Epidermal melanocyte (primary cell): ENCODE measurements at regions not wholly inside any gene's neighbourhood (a gene's known extent, or its start where the extent isn't known, plus 50 kb on each side); places are given as distances from the start of the nearest gene placed in this dataset.

Experiments used
- DNase-seq: peaks from one replicate; pipeline ENCODE4 v3.0.0; 2011; ENCODE audit warnings: low spot score; ENCODE audit not compliant: insufficient read length

- DNase-seq, result no peak
These were observed 95.5 kb upstream of the COL8A1 start for GRCh38 chr3:99542767-99543518.

GRCh38 chr3:99541181-99541580 lies 97.2 kb upstream of the COL8A1 start:
- no peak for DNase-seq

GRCh38 chr3:99537416-99537815 lies 101.0 kb upstream of the COL8A1 start:
- no peak for DNase-seq

- DNase-seq, result no peak
These were observed 101.7 kb upstream of the COL8A1 start for GRCh38 chr3:99536555-99537314.

DNA sequence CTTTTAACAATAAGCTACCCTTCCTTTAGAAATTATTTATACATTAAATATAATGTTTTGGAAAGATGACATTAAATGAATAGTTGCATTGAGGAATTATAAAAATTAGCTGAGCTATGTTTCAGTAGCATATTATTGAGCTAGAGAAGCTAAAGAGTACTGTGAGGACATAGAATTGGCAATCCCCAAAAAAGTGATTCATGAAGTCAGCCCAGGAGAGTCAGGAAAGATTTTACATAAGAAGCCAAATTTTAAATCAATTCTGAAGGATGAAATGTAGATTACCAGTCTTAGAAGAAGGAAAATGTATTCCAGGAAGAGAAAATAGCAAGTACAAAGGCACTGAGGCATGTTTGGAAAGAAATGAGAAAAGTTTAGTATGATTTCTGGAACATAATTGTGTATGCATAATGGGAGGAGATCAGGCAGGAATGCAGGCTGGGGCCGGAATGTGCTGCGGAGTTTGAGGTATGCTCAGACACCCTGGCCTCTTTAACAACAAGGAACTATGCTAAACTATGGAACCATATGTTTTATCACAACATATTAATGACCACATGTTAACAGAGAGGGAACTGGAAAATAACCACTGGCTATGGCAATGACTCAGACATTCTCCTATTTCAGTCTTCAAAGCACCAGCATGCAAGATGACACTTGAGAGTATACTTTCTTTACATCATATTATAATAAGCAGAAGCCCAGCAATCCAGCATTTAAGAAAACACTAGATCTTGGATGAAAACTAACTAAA lies 103.3 kb upstream of the COL8A1 start:
- DNase-seq, result no peak

GRCh38 chr3:99532246-99532645 lies 106.1 kb upstream of the COL8A1 start:
- DNase-seq, result peak; percentile 18

DNA sequence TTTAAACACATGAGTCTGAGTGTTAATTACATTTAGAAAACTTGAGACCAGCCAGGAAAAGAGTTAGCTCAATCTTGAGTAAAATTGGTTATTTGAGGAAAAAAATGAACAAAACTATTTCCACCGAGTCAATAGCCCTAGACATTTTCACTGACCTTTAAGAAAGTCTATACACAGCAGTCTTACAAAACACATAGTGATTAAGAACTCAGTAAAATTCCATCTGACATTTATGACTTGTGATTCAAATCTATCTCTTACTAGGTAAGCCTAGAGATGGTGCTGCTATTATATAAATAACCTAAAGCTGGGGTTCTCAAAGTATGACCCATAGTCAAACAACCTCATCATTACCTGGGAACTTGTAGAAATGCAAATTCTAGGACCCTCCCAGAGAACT lies 109.1 kb upstream of the COL8A1 start:
- no peak for DNase-seq

GRCh38 chr3:99526921-99527320 lies 111.5 kb upstream of the COL8A1 start:
- DNase-seq, result no peak

DNA sequence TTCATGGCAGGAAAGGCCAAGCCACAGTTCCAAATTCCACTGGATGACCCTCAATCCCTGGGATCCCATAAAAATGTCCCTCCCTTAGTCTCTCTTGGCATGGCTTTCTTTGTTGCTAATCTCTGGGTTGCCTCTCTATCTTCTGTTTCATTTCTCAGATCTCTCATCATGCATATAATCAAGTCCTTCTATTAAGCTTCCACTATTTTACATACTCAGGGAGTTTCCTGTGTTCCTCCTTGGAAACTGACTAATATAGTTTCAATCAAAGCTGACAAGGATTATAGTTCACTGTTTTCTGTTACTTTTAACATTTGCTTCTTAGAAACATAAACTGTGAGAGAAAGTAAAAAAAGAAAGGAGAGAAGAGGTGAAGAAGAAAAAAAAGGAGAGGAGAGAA lies 113.8 kb upstream of the COL8A1 start:
- DNase-seq, result no peak

GRCh38 chr3:99523431-99524127 lies 114.8 kb upstream of the COL8A1 start:
- DNase-seq, result no peak

DNA sequence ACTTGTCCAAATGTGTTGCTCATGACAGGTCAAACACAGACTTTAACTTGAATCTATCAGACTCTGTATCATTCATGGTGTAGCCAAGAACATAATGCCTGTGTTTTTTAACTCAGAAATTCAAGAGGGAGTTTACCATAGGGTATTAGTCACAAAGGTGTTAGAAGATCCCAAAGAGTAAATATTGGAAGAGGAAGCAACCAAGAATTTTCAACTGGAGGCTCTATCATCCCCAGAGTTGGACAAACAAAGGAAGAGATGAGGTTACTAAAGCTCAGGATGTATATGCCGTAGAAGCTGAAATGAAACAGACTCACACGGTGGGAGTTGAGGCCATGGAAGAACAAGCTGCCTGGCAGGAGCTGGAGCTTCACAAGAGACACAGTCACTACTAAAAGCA lies 116.2 kb upstream of the COL8A1 start:
- DNase-seq, result no peak

DNA sequence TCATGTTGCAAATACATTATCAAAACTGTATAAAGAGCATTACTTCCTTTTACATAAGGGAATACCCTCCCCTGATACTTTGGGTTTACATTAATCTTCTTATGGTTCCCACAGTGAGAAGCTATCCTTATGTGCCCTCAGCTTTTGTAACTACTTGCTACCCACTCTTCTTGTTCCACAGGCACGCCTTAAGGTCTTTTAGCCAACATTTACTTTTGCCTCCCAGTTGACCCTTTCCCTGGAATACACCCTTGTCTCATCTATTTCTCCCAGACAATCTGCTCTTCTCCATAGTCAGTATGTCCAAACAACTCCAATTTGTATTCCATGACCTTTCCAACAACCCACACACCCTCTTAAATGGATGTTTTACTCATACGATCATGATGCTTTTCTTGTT lies 116.8 kb upstream of the COL8A1 start:
- DNase-seq, result no peak

DNA sequence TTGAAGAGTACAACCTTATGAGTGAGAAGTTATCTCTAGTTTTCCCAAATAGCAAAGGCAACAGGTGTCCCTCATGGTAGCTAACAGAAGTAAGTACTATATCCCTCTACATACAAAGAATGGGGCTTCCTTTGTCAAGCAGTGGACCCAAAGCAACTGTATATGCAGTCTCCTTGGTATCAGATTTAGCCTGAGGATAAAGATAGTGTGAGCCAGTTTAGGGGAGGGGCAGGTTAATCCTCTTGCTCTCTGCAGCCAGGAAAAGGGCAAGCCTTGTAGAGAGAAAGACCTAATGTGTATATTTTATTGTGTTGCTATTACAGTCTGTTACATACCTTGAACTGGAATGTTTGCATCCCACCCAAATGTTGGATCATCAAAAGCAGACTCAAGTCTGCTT lies 117.9 kb upstream of the COL8A1 start:
- DNase-seq, result no peak

DNA sequence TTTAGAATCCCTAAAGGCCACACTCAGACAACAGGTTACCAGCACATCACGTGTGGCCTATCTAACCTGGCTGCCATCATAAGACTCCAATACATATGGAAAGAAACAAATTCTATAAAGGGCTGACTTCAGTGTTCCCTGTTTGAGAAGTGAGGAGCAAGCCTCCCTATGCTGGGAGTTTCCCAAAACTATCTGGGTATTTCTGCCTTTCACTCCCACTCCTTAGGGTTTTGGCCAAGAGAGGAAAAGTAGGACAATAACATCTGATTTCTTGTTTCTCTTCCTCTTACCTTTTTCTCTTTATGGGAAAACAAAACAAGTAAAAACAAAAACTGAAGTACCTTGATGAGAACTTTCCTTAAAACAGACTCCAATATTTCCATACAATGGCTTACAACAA lies 121.5 kb upstream of the COL8A1 start:
- no peak for DNase-seq

- no peak for DNase-seq
These were observed 122.5 kb upstream of the COL8A1 start for GRCh38 chr3:99515891-99516290.

DNA sequence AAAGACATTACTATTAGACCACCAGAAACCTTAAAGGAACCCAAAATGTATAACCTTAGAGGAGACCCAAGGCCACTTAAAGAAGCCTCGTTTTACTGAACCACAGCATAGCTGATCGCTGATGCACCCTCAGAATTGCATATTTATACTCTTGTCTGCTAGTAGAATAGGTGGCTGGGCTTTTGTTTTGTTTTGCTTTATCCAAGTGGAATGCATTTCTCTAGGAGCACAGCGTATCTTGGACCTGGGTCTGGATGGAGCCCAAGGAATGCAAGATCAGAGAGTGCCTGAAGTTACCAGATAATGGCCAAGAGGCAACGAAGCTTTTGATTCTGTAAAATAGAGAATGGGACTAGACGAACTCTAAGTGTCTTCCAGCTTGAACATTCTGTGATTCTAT lies 129.2 kb upstream of the COL8A1 start:
- DNase-seq, result no peak

- no peak for DNase-seq
These were observed 130.2 kb upstream of the COL8A1 start for GRCh38 chr3:99508191-99508590.

DNA sequence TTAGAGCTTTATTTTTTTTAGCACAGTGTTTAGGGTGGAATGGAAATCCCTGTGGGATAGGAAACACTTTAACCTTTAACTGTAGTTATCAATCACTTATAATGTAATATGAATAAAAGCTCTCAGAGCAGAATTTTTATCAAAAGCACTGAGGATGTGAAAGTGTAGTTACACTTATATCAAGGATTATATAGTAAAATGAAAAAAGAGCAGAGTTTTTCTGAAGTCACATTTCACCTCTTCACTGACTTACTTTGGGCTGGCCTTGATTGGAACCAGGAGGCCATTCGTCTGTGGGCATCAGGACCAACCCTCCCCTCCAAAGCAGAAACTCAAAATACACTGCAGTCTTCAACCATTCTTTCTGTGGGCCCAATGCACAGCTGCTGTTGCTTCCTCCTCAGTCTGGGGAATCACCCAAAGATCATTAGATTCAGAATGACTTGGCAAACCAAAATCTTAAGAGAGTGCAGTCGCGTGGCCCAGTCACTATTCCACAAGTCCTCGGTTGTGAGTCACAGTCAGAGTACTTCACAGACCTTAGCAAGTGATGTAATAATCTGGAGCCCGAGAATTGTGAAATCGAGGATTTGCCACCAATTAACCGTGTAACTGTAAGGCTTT lies 132.6 kb upstream of the COL8A1 start:
- DNase-seq, result no peak

GRCh38 chr3:99505200-99505599 lies 133.2 kb upstream of the COL8A1 start:
- no peak for DNase-seq

GRCh38 chr3:99504258-99504657 lies 134.1 kb upstream of the COL8A1 start:
- no peak for DNase-seq

DNA sequence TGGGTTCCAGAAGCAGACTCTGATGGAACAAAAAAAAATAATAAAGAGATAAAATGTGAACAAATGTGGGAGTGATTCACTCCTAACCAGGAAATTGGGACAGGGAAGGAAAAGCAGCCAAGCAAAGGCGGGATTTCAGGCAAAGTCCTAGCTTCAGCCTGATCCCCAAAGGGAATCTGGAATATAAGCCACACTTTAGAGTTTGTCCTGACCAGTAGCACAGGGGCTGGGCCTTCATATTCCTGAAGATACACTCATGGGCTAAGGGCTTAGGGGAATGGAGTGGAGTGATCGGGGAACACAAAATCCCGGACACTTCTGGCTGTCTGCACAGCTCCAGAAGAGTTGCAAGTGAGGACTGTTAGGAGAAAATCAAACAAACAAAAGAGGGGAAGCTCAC lies 135.0 kb upstream of the COL8A1 start:
- no peak for DNase-seq
